Cardiac fibroblast (primary cell): ENCODE measurements at regions not wholly inside any gene's neighbourhood (a gene's known extent, or its start where the extent isn't known, plus 50 kb on each side); places are given as distances from the start of the nearest gene placed in this dataset.

ENCODE experiments used
- DNase-seq, 2 donors: peaks; one replicate each; pipeline versions ENCODE4 v3.0.0 to v3.0.0-alpha.2; 2010; ENCODE audit warnings: low read depth in 2 of 2
- H3K4me3 ChIP-seq, 2 donors: replicated peaks in 1 of 2; 1 replicate in 1 of 2; 2 replicates in 1 of 2; pipeline ENCODE4 v1.5.1; 2011; ENCODE audit warnings: low read depth in 2 of 2, low read length in 2 of 2, mild to moderate bottlenecking in 2 of 2, moderate library complexity in 1 of 2
- CTCF ChIP-seq: IDR thresholded peaks from one replicate; pipeline ENCODE4 v1.5.1; 2011; ENCODE audit warnings: low read depth, mild to moderate bottlenecking, low read length, inconsistent platforms

DNA sequence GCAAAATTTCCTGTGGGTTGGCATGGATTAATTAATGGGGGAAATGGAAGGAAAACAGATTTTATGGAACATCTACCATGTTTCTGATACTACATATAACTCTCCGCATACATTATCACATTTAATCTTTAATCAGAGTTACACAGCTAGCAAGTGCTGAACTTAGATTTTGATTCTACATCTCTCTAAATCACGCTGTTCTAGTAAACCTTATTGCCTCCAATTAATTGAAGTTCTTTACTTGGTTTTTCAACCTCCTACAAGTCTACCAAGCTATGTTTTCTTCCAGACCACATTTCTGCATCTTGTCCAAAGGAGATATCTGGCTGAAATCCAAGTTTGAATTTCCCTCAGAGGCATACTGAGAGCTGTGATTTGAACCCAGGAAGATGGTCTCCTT lies 125.8 kb upstream of the GAREM1 start:
- DNase-seq: no peak
- no peak for TF ChIP-seq CTCF
- no peak overlapping the region for H3K4me3 ChIP-seq

GRCh38 chr18:32595832-32596231 lies 125.2 kb upstream of the GAREM1 start:
- no peak overlapping the region for H3K4me3 ChIP-seq
- no peak for DNase-seq
- TF ChIP-seq CTCF: no peak

DNA sequence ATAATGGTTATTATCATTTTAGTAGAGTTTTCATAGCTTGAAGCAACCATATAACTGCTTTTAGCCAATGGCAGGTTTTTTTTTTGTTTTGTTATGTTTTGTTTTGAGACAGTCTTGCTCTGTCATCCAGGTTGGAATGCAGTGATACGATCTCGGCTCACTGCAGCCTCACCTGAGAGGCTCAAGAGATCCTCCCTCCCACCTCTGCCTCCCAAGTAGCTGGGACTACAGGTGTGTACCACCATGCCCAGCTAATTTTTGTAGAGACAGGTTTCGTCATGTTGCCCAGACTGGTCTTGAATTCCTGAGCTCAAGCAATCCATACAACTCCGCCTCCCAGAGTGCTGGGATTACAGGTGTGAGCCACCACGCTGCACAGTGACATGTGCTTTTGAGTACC lies 117.5 kb upstream of the GAREM1 start:
- TF ChIP-seq CTCF: no peak
- no peak overlapping the region for H3K4me3 ChIP-seq
- no peak for DNase-seq

- no peak for TF ChIP-seq CTCF
- no peak for DNase-seq
- H3K4me3 ChIP-seq: no peak overlapping the region
Measured at GRCh38 chr18:32583431-32583830, 112.7 kb upstream of the GAREM1 start.

GRCh38 chr18:32582455-32582854 lies 111.8 kb upstream of the GAREM1 start:
- no peak for TF ChIP-seq CTCF
- DNase-seq: no peak
- no peak overlapping the region for H3K4me3 ChIP-seq

GRCh38 chr18:32577561-32577960 lies 106.9 kb upstream of the GAREM1 start:
- no peak for TF ChIP-seq CTCF
- no peak overlapping the region for H3K4me3 ChIP-seq
- no peak for DNase-seq

DNA sequence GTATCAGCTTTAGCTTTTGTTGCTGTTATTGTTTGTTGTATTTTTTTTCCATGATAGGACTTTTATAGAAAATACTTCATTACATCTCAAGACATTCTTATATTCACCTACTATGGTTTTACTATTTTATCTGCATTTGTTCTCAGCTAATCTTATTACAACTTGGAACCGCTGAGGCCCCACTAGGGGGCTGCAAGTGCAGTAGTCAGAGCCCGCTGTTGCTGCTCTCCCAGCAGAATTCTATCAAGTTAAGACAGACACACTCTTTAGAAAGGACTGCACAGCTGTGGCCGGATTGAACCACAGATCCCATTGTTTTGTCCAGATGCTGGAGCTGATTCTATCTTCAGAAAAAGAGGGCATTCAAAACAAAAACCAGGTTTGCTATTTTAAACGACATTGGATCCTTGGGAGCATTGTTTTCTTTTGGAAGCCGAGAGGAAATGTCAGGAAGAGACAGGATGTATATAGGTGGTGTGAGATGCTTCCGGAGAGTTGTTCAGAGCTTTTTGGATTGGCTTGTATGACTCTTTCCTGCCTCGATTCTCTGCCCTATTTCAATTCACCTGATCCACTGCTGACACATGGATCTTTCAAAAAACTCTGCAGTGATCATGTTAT lies 105.7 kb upstream of the GAREM1 start:
- DNase-seq: peak; percentile 6 to 44
- H3K4me3 ChIP-seq: no peak overlapping the region
- peak; percentile 33 for TF ChIP-seq CTCF
